ENCODE measurements at regions not wholly inside any gene's neighbourhood (a gene's known extent, or its start where the extent isn't known, plus 50 kb on each side); places are given as distances from the start of the nearest gene placed in this dataset.
"Not testable (repeated sequence)": the region's sequence is repeated elsewhere in the genome, so short reads cannot be mapped to it uniquely, and the experiment has no call there.

DNA sequence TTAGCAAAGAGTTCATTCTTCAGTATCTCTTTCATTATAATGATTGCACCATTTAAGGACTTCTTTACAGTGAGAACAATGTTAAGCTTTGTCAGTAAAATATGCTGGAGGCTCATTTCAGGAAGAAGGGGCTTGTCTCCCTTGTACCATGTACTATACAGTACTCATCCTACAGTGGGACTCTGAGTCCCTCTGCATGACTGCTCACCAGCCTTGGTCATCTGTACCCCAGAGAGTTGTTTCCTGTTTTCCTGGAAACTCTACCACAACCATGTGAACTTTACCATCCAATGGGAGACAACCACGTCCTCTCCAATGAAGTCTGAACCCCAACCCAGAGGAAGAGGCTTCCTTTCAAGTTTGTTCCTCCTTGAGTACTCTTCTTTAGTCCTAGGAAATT is 1171.1 kb upstream of the CRIM1 start:
- no TSS peak for BruUV-seq (replicated peaks)
- Histone ChIP-seq H3K79me2 (ENCODE audit: insufficient read depth, low read depth, low read length) (no peaks in the 10 kb centered on the region), H4K20me1 (ENCODE audit: insufficient read depth, low read length) (no peaks in the 10 kb centered on the region), H3K9me3 (ENCODE audit: low read length) (no peaks in the 10 kb centered on the region), H3K4me2 (ENCODE audit: low read length) (no peak overlapping the region), H2AFZ (ENCODE audit: low read length) (no peak overlapping the region), H3K4me1 (ENCODE audit: insufficient read depth, low read length, poor library complexity, severe bottlenecking) (no peaks in the 10 kb centered on the region), H3K36me3 (ENCODE audit: insufficient read depth, low read length) (no peaks in the 10 kb centered on the region), H3K27ac (ENCODE audit: low read depth, low read length, poor library complexity, severe bottlenecking) (no peak overlapping the region), H3K9me2 (ENCODE audit: insufficient read depth, low read length) (no peaks in the 10 kb centered on the region), H3K4me3 (ENCODE audit: low read depth, low read length, poor library complexity, severe bottlenecking) (no peak overlapping the region)
- CTCF ChIA-PET (ENCODE audit: unreplicated experiment) = no interaction called here
- TF ChIP-seq, protein P1, sequence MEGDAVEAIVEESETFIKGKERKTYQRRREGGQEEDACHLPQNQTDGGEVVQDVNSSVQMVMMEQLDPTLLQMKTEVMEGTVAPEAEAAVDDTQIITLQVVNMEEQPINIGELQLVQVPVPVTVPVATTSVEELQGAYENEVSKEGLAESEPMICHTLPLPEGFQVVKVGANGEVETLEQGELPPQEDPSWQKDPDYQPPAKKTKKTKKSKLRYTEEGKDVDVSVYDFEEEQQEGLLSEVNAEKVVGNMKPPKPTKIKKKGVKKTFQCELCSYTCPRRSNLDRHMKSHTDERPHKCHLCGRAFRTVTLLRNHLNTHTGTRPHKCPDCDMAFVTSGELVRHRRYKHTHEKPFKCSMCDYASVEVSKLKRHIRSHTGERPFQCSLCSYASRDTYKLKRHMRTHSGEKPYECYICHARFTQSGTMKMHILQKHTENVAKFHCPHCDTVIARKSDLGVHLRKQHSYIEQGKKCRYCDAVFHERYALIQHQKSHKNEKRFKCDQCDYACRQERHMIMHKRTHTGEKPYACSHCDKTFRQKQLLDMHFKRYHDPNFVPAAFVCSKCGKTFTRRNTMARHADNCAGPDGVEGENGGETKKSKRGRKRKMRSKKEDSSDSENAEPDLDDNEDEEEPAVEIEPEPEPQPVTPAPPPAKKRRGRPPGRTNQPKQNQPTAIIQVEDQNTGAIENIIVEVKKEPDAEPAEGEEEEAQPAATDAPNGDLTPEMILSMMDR (conservative IDR thresholded peaks at IDR 0.05; ENCODE audit: low read length) = no peak
- no peak for TF ChIP-seq EZH2phosphoT487 (IDR thresholded peaks at IDR 0.05; ENCODE audit: borderline replicate concordance, low read depth, low read length)
- POLR2A ChIA-PET = no interaction called here
- intact Hi-C loops (cut with micrococcal nuclease; ENCODE audit: unreplicated experiment) = no loop called here
- no peak for DNase-seq (ENCODE audit: low spot score)

DNA sequence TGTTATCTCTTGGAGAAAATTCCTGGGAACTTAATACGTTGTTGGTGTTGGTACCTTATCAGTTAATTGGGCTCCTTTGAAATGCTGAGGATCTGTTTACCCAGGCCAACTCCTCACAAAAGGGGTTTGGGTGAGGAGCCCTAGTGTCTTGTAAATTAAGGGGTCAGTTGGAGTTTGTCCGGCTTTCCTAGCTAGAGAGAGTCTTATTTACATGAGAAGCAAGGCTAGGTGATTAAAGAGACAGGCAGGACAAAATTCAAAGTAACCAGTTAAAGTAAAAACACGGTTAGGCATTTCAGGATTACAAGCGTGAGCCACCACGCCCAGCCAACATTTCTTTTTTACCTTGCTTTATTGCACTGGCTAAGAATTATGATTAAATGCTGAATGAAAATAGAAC is 1178.9 kb upstream of the CRIM1 start:
- H3K4me1 ChIP-seq (ENCODE audit: insufficient read depth, low read length, poor library complexity, severe bottlenecking); H3K79me2 ChIP-seq (ENCODE audit: insufficient read depth, low read depth, low read length); H4K20me1 ChIP-seq (ENCODE audit: insufficient read depth, low read length); POLR2A ChIA-PET; H2AFZ ChIP-seq (ENCODE audit: low read length); H3K9me2 ChIP-seq (ENCODE audit: insufficient read depth, low read length); DNase-seq (ENCODE audit: low spot score); H3K27ac ChIP-seq (ENCODE audit: low read depth, low read length, poor library complexity, severe bottlenecking); H3K4me3 ChIP-seq (ENCODE audit: low read depth, low read length, poor library complexity, severe bottlenecking); BruUV-seq (replicated peaks); CTCF ChIA-PET (ENCODE audit: unreplicated experiment); H3K36me3 ChIP-seq (ENCODE audit: insufficient read depth, low read length); H3K4me2 ChIP-seq (ENCODE audit: low read length); H3K9me3 ChIP-seq (ENCODE audit: low read length); intact Hi-C loops (cut with micrococcal nuclease; ENCODE audit: unreplicated experiment): not testable (repeated sequence)

- no peak for DNase-seq (ENCODE audit: low spot score)
- no peaks in the 10 kb centered on the region for H3K9me2 ChIP-seq (ENCODE audit: insufficient read depth, low read length)
- no peak overlapping the region for H3K27ac ChIP-seq (ENCODE audit: low read depth, low read length, poor library complexity, severe bottlenecking)
- no peak overlapping the region for H3K4me2 ChIP-seq (ENCODE audit: low read length)
- CTCF ChIA-PET (ENCODE audit: unreplicated experiment) = no interaction called here
- no peaks in the 10 kb centered on the region for H4K20me1 ChIP-seq (ENCODE audit: insufficient read depth, low read length)
- TF ChIP-seq EZH2phosphoT487 (IDR thresholded peaks at IDR 0.05; ENCODE audit: borderline replicate concordance, low read depth, low read length) = no peak
- TF ChIP-seq, protein P1 (conservative IDR thresholded peaks at IDR 0.05; ENCODE audit: low read length) = no peak
- no peaks in the 10 kb centered on the region for H3K79me2 ChIP-seq (ENCODE audit: insufficient read depth, low read depth, low read length)
- no TSS peak for BruUV-seq (replicated peaks)
- intact Hi-C loops (cut with micrococcal nuclease; ENCODE audit: unreplicated experiment) = no loop called here
- no peaks in the 10 kb centered on the region for H3K9me3 ChIP-seq (ENCODE audit: low read length)
- POLR2A ChIA-PET = interaction anchor here (0.7 kb wide), 1 partner anchor 1538 kb away, joined by 4 read pairs; no protein-coding TSS in a partner anchor
- H3K36me3 ChIP-seq (ENCODE audit: insufficient read depth, low read length) = no peaks in the 10 kb centered on the region
- no peaks in the 10 kb centered on the region for H3K4me1 ChIP-seq (ENCODE audit: insufficient read depth, low read length, poor library complexity, severe bottlenecking)
- H2AFZ ChIP-seq (ENCODE audit: low read length) = no peak overlapping the region
- H3K4me3 ChIP-seq (ENCODE audit: low read depth, low read length, poor library complexity, severe bottlenecking) = no peak overlapping the region
Measured at GRCh38 chr2:35174845-35175244, 1180.7 kb upstream of the CRIM1 start.

Data from OCI-LY7 (cell line).